Colon (tissue), 2 donors: ENCODE measurements at regions not wholly inside any gene's neighbourhood (a gene's known extent, or its start where the extent isn't known, plus 50 kb on each side); places are given as distances from the start of the nearest gene placed in this dataset.
"Not testable (repeated sequence)": the region's sequence is repeated elsewhere in the genome, so short reads cannot be mapped to it uniquely, and the experiment has no call there.

Source experiments
- FAIRE-seq: peaks from 2 replicates; lab custom pipeline; 2012; peaks lifted over from hg19 to GRCh38; lab: Jason Lieb, UNC
- donor health status: control.
- donor health status: control.

GRCh38 chr3:124138148-124138547, 146.2 kb upstream of the ROPN1 start:
- FAIRE-seq = no peak

- no peak for FAIRE-seq
Observed at GRCh38 chr3:124140746-124141145, 148.8 kb upstream of the ROPN1 start.

- FAIRE-seq = no peak
Observed at GRCh38 chr3:124142389-124142970, 150.6 kb upstream of the ROPN1 start.

- FAIRE-seq = no peak
Observed at GRCh38 chr3:124143047-124143446, 151.1 kb upstream of the ROPN1 start.

- no peak for FAIRE-seq
Observed at GRCh38 chr3:124144035-124144814, 152.3 kb upstream of the ROPN1 start.

- no peak for FAIRE-seq
Observed at GRCh38 chr3:124147429-124147828, 155.5 kb upstream of the ROPN1 start.

- no peak for FAIRE-seq
Observed at GRCh38 chr3:124147946-124148345, 156.0 kb upstream of the ROPN1 start.

DNA sequence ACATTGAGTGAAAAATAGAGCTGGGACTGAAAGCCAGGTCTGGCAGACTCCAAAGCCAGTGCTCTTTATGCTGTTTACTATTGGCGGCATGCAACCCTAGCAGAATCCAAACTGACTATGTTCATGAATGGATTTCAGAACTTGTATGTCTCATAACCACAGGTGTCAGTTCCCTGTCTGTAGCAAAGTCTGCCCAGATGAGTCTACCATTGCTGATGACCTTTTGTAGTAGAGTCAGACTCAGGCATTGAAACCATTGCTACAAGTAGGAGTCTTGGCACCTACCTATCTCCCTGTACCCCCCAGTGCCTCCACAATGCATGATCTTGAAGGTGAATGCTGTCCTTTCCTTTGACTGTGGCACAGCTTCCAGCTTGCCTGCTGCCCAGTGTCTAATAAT, 157.2 kb upstream of the ROPN1 start:
- FAIRE-seq = no peak

GRCh38 chr3:124149771-124150170, 157.8 kb upstream of the ROPN1 start:
- FAIRE-seq = no peak

- not testable (repeated sequence) for FAIRE-seq
Observed at GRCh38 chr3:124152891-124153290, 161.0 kb upstream of the ROPN1 start.

GRCh38 chr3:124156866-124157712, 165.2 kb upstream of the ROPN1 start:
- FAIRE-seq = no peak

- no peak for FAIRE-seq
Observed at GRCh38 chr3:124157748-124158147, 165.8 kb upstream of the ROPN1 start.

GRCh38 chr3:124158168-124158881, 166.4 kb upstream of the ROPN1 start:
- no peak for FAIRE-seq

DNA sequence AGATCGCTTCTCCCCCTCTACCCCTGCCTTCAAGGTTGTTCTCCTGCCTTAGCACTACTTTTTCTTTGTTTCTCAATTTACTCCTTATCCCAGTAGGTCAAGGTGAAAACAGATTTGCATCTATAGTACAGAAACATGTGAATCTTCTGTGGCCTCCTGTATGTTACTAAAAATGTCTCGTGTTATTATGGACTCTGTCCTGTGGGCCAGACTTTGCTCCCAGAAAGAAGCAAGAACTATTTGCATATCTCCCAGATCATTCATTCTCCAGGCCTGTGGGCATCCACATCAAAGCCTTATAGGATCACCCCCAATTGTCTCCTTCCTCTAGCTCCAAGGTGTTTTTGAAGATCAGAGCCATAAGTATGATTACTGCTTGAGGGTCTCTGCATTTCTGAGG, 169.5 kb upstream of the ROPN1 start:
- no peak for FAIRE-seq

GRCh38 chr3:124163689-124164088, 171.8 kb upstream of the ROPN1 start:
- FAIRE-seq = no peak

DNA sequence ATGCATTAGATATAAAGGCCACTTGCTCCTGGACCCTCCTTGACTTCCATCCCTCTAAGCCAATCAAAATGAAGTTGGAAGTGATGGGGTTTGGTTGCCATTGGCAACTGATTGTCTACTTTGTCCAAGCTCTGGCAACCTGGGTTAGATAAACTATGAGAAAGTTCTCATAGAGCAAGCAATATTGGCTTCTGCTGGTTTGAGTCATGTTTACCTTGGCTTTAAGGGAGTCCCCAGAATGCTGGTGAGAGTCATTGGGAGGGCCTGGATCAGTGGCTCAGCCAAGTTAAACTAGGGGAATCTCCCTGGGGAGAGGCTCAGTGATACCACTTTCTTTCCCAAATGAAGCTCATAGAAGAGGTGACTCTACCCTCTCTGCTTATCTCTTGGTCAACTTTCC, 176.3 kb upstream of the ROPN1 start:
- FAIRE-seq = no peak

GRCh38 chr3:124172283-124172682, 180.4 kb upstream of the ROPN1 start:
- FAIRE-seq = no peak

DNA sequence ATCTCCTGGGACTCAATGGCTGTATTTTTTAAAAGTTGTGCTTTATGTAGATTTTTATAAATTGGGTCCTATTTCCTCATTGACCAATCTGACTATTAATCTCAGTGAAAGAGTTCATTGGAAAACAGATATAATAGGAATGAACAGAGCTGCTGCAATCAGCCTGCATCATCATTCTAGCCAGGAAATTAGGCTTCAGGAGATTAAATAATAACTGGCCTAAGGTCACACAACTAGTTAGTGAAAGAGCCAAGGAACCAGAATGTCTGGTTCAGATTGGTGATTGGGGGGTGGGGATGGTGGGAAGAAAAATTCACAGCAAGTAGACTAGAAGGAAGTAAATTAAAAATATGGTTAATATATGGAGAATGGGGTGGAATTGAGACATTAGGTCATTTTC, 180.9 kb upstream of the ROPN1 start:
- FAIRE-seq = no peak

DNA sequence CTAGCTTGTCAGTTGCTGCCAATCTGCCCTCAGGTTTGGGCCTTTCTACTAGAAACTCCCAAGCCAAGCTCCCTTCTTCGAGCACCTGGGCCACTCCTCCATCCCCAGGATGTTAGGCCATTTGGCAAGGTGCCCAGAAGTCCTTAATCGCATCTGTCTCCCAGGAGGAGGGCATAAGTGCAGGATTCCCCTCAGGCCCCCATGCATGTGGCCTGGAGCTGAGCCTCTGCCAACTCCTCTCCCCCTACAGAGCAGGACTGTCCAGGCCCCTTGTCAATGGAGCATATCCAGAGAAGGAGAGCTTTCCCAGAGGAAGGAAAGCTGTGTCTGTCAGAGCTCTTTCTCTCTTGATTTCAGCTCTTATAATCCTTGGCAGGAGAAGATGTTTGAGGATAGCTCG, 182.6 kb upstream of the ROPN1 start:
- FAIRE-seq = no peak

GRCh38 chr3:124174910-124175874, 183.3 kb upstream of the ROPN1 start:
- FAIRE-seq = no peak

DNA sequence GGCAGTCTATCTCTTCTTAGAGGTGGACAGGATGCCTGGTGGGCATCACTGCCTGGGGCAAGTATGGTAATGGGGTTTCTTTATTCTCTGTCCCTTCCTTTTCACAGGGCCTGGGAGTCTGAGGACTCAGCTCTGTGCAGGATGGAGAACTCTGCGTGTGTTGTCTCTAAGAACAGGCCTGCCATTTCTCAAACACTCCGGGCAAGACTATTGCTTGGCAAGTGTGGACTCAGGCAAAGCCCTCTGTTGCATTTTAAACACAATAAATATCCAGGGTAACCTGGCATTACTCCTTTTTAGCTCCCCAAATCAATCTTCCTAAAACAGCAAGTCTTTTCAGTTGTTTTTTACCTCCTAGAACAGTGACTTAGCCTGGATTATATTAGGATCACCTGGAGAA, 185.1 kb upstream of the ROPN1 start:
- FAIRE-seq = no peak
